GM21381 (cell line): ENCODE measurements at regions not wholly inside any gene's neighbourhood (a gene's known extent, or its start where the extent isn't known, plus 50 kb on each side); places are given as distances from the start of the nearest gene placed in this dataset.
"Not testable (repeated sequence)": the region's sequence is repeated elsewhere in the genome, so short reads cannot be mapped to it uniquely, and the experiment has no call there.

Source experiments
- ATAC-seq: cut with Tn5 transposase; IDR thresholded peaks from one replicate; pipeline ENCODE4 v1.9.1; 2021; ENCODE audit warnings: mild to moderate bottlenecking, moderate library complexity; ENCODE audit not compliant: unreplicated experiment

DNA sequence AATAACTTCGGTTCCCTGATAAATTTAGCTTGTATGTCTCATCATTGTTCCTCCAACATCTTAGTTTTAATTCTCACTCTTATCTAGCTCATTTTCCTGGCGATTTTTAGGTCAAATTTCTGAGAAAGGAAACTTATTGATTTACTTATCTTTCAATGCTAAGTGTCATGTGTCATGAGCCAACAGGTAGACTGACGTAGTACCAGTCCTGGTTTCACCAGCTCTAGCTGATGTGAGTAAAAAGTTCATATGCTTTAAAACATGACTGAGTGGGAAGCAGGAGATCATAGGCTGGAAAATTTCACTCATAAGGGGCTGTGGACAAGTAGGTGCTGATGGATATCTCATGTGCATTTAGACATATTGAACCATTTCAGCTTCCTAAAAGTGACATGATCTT, 441.7 kb upstream of the NR3C2 start:
- no peak for ATAC-seq

DNA sequence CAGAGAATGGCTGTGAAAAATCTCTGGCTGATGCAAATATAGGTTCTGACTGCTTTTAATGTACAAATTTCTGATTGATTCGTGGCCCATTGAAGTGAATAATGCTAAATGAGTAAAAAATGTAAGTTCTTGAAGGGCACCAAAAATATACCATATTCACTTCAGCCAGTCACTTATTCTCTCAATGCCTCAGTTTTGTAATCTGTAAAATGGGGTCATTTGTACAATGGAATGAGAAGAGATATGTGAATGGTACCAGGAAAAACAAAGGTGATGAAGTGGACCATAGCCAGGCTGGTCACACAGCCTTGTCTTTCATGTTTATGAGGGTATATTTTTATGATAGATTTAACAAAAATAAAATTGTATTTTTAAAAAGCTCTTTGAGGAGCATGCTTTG, 441.2 kb upstream of the NR3C2 start:
- no peak for ATAC-seq

DNA sequence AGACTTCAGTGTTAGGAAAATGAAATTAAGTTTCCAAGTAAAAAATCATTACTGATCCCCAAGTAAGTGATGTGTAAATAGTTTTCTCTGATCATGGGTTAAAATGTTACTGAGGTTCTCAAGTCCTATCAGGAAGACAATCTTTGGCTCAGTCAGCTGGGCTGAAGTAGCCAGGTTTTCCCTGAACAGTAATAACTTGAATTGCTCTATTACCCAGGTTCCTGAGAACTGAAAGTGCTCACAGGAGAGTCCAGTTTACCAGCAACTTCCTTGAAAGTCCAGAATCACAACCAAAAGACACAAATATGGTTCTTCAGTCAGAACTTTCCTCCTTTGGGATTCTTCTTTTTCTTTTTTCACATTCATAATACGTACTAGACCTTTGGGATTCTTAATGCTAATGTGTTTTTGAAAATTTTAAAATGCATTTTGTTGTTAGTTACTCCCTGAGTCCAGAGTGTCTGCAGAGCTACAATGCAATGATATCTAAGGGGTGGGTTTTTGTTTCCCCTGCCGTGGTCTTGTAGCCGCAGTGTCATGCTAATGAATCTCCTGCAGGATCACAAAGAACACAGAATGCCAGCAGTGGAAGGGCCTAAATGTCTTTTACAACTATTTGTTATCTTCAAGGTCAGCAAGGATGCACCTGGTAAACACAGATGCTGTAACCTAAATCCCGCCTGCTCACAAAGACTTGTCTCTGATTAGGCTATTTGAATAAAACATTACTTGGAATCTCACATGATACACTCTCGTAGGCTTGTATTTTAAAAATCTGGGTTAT, 439.8 kb upstream of the NR3C2 start:
- ATAC-seq = no peak

DNA sequence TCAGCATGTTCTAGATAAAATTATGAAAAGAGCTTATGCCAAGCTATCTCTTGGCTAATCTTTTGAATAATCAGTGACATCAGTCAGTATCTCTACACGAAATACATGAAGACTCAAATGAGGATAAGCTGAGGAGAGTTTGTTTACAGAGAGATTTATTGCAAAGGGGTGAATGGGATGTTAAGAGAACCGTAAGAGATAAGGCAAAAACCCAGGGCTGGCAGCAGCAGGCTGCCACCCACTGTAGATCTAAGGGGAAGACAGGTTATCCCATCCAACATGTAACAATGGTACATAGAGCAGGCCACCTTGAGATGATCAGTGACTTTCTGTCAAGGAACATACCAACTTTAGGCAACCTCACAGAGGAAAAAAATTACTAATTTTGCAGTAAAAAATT, 432.1 kb upstream of the NR3C2 start:
- ATAC-seq = no peak

DNA sequence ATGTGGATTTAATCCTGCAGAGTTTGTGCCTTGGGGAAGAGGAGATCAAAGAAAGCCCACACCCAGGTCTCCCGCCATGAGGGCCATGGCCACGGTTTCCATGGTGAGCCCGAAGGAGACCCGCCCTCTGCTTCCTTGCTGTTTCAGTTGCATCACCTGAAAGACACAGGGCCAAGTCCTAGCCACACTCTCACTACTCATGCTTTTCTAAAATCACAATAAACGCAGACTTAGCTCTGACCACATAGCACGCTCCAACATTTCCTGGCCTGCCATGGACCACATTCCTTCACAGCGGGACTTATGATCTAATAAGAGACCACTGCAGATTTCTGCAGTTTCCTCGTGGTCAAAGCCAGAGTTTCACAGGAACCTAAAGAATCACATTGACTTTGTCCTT, 426.0 kb upstream of the NR3C2 start:
- no peak for ATAC-seq

DNA sequence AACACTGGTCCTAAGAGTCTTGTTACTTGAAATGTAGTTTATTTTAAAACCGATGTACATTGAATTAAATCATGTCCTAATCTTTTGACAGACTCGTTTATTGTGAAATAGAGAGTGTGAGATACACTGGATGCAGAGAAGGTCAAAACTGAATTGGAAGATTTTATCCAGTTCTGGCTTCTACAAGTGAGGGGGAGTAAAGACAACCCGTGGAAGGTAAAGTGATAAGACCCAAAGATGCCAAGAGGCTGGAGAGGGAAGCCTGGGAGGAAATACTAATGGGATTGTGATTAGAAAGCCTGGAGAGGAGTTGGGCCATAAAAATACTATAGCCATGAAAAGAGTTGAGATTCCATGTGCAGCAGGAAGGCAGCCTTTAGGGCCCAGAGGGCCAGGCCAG, 424.5 kb upstream of the NR3C2 start:
- ATAC-seq = no peak

DNA sequence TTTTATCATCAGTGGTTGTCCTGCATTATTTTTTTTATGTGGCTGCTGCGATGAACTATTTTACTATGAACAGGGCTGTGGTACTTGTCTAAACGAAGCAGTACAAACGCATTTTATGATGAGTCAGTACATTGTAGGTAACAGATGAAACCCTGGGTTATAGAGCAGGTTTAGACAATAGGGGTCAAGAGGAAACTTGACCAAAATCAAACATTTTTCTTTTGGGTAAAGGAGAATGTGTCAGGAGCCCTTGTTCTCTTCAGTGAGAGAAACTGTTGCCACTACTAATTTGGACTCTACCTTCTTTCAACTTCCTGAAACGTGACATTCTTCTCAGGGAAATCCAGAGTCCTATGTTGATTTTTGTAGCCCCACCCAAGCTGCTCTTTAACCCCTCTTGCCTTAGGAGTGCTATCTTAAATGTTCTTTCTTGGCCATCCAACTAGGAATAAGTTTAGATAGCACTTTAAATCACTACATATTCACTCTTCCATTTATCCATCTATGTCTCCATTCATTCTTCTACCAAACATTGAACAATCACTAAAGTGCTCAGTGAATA, 415.8 kb upstream of the NR3C2 start:
- ATAC-seq = no peak

DNA sequence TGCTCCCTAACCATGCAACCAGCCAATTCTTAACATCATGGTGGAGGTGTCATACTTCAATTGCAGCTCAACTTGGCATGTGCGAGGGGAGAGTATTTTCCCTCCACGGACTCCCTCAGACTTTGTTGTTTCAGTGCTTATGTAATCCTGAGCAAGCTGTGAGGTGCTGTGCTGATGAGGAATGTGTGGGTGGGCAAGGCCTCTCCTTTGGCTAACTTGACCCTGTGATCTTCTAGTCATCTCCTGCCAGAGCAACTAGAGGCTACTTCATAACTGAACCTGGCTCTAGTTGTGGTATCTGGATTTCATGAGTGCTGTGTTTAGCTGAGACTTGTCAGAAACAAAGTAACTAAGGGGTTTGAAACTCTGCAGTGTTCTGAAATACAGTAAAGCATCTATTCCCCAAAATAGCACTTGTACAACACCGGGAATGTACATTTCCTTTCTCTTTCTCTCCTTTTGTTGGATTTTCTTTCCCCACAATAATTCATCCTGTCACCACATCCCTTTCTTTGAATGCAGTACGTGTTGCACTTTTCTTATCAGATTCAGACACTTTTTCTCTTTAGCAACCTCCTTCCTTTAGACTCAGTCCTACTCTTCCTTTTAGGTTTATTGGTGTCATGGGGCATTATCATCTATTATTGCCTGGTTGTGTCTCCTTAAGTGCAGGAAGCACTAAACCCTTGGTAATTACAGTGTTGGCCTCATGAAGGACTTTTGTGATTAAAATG, 415.2 kb upstream of the NR3C2 start:
- ATAC-seq = no peak

DNA sequence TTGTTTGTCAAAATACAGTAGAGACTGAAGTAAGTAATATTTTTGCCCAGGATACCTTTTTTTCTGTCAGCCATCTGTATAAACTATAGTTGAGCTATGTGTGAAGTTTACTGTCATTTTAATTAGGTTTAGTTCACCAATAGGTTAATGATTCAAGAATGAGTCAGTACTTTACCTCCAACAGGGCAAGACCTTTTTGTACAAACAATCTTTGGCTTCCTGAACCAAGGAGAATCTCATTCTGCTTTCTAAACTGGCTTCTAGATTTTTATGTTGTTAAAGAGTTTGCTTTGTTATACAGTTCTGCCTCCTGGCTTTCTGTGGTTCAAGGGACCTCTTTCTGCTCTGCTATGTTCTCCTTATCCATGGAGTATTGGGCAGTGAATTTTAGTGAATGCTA, 412.0 kb upstream of the NR3C2 start:
- no peak for ATAC-seq

DNA sequence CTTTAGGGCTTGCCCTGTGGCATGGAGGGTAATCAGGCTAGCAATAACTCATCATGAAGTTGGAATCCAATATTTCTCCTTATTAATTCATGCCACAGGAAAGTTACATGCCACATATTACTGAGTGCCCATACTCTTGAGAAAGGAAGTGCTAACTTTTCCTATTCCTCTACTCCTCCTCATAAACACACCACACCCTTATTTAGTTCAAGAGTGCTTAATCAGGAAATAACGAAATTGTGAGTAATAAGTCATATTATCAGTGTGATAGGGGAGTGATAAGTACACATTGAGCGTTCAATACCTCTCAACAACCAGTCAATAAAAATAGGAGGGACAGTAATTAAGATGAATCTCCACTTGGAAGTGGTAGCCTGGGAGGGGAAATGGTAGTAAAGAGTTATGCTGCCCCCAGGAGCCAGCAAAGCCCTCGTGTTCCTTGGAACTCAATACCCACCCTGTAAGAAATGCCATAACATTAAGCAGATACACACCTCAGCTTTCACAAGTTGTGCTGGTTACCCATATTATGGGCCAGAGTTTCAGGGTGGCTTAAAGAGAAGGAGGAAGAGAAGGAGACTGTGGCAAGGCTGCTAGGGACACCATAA, 410.0 kb upstream of the NR3C2 start:
- ATAC-seq = no peak

DNA sequence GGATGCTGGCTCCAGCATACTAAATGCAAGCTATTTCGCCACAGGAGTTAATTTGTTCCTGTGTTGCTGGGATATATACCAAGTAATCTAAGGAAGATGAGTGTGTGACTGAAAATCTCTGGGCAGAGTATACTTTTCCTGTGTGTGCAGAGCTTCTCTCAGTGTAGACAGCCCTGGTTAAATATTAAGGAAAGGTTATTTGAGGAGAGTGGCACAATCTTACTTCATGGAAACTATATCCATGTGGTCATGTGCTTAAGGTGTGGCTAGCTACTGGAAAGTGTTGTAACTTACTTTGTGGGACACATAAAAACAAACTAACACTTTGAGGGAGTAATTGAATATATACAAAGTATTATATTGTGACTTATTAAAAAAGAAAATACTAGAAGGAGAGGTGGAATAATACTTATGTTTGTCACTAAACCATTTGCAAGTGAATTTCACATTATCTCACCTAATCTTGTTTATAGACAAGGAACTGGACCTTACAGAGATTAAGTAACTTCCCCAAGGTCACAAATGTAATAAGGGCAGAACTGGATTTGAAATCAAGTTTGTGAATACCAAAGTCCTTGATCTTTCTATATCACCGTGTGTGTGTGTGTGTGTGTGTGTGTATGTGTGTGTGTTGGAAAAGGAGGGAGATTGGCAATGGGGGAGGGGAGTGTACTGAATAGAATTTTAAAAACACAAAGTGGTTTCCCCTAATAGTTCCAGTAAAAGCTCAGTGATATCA, 408.2 kb upstream of the NR3C2 start:
- ATAC-seq = no peak

DNA sequence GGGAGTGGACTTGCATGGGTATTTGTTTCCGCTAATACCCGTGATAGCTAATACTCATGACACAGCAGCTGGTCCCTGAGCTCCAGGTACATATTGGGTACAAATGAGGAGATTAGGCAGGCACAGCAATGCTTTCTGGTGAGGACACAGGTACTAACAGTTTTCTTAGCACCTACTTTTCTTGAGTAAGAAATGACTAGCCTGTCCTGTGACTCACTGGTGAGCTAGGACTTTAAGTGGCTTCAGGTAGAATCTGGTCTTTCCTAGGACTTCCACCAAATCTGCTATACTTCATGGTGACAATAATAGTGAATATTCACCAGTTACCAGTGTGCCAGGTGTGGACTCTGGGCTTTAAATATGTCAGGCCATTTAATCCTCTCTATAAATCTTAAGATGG, 407.4 kb upstream of the NR3C2 start:
- no peak for ATAC-seq

DNA sequence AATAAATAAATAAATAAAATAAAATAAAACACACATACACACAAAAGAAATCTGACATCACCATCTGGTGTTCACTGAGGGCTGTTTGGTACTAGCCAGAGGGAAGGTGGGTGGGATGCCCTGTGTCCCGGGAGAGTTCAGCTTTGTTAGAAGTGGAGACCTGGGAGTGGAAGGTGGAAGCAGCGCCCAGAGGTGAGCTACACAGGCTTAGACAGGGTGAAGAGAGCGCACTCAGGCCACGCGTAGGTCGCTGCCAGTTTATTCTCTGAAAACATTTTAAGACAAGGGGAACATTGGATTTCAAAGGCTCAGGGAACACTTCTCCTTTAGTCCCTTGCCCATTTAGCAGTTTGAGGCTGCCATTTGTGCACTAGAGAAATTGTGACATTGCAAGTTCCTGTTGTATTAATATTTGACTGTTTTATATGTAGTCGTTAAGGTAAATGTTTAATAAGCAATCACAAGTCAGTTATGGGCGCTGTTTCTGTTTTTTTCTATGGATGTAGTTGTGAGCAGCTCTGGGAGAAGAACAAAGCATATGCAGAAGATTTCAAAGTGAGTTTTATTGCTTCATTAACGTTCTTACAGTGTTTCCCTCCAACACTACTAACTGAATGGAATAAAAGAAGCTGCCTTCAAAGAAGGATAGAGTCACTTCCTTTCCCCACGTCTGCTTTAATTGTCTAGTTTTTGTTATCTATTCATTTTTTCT, 405.5 kb upstream of the NR3C2 start:
- ATAC-seq = no peak

DNA sequence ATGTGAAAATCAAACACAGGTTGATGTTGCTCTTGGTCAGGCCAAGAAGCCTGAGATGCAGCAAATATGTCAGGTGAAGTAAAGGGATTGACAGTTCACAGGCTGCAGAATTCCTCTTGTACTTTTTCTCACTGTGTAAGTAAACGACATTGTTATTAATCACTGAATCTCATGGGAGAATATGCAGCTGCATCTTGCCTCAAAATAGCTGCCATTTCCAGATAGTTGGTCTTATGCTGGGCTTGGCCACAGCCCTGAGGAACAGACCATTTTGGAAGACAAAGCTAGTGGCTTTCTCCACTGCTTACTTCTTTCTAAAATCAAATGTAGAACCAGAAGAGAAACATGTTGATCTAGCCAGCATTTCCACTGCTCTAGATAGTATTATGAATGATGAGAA, 403.4 kb upstream of the NR3C2 start:
- ATAC-seq = no peak

DNA sequence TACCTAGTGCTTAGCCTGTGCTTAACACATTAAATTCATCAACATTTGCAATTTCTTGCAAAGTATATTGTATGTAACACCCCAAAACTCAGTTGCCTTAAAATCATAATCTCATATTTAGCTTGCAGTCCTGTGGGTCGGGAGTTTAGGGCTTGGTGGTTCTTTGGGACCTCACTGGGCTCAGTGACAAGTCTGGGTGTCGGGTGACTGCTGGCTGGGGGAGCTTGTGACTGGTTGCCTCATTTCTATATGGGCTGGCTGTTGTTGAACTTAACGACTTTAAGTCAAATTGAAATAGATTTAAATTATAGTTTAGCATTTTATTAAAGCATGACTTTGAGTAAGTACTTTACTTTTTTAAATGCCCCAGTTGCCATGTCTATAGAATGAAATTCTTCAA, 401.4 kb upstream of the NR3C2 start:
- ATAC-seq = no peak

DNA sequence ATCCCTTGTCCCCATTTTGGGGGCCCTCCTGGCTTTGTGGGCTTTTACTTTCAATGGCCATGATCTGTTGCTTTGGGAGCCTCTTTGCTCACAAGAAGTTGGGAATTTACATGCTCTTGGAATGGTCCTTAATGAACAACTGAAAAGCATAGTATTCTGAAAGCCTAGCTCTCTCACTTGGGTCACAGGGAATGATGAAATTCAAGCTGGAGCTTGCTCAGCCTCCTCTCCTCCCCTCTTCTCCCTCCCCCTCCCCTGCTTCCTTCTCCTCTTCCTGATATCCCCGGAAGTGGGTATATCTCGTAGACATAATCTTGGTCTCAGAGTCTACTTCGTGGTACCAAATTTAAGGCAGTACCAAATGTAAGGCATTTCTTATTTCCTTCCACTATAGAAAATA, 400.6 kb upstream of the NR3C2 start:
- ATAC-seq = no peak

DNA sequence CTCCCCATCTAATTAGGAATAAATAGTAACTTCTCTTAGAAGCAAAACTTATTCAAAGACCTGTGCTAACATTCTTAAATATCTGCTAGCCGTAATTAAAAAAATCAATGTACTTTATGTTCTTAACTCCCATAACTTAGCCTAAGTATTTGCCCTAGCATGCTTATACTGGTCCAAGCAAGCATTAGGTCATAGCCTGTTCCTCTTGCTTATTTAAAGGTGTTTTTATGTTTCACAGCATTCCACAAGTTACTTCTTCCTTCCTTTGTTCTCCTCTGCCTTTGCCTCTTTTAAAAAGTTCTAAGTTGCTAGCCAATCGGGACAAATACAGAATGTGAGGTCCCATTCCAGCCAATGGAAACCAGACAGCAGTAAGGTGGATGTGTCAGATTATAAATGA, 395.4 kb upstream of the NR3C2 start:
- not testable (repeated sequence) for ATAC-seq

DNA sequence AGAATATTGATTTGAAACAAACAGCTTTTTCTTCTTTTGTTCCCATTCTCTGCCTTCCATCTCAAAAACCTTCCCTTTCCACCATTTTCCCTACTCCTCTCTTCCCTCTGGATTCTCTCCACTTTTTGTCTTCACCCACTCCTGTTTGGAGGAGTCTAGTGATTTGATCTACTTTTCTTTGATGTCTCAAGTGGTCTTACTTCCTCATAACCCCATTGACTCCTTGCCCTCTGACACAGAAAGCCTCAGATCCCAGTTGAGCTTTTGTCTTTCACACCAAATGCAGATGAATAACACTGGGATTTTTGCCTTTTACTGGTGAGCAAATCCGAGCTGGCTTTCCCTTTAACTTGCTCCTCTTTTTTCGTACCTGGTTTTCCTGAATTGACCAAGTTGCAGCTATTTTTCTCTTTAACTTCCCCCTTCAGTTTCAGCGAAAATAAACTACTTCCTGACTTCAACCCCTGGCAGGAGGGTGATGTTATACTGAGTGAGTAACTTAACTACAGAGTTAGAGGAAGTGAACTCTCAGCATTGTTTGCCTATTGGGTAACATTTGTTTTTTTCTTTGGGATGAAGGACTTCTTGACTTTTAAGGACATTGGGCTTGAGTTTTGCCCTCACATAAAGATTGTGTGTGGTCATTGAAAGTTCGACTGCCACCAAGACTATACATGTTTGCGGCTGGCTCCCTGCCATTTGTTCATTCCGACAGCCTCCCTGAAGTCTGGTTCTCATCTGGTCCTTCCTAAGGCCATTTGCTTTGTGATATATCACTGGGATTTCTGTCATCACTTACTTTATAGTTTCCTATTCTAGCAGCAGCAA, 392.8 kb upstream of the NR3C2 start:
- peak; percentile 49 for ATAC-seq

DNA sequence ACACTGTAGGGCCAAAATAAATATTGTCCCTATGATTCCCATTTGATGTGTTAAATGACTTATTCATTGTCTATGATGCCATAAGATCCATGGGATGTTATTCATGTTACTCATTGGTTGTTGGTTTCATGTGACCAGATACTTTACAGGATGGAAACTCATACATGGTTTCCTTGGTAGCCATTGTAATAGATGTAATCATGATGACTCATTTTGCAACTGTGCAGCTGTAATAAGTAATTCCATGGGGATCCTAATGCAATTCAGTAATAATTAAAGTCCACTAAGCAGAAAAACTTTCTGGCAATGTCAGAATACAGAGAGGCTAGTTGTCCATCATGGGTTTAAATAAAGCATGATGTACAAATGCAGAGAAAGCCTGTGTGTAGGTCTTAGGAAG, 389.7 kb upstream of the NR3C2 start:
- no peak for ATAC-seq

DNA sequence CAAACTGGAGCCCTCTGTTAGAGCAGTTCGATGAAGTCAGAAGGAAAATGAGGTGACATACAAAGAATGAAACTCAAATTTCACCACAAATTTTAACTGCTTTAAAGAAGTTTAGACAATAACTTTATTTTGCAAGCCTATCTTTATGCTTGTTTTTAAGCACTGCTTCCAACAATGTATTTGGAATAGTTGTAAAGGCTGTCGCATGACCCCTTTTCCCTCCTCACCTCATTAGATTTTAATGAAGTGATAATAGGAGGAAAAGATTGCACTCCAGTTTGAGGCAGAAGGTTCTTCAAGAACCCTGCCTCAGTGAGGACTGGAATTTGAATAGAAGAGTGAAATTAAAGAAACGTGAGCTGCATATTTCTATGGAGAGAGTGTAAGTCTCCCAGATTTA, 386.1 kb upstream of the NR3C2 start:
- ATAC-seq = no peak
